Neural cell (in vitro differentiated cells): ENCODE measurements at regions not wholly inside any gene's neighbourhood (a gene's known extent, or its start where the extent isn't known, plus 50 kb on each side); places are given as distances from the start of the nearest gene placed in this dataset.

Source experiments
- H2AFZ ChIP-seq: fragments of 200-600, 300-800 bp; sonication (generic), shearing (Covaris generic); 2 replicates; pipeline ENCODE4 v1.6.0; 2014; ENCODE audit warnings: low read depth, mild to moderate bottlenecking, antibody characterized with exemption, low read length, moderate library complexity
- H3F3A ChIP-seq: fragments of 200-600 bp; shearing (Covaris generic); 2 replicates; pipeline ENCODE4 v1.6.1; 2016; ENCODE audit warnings: mild to moderate bottlenecking, moderate library complexity, mixed read lengths, antibody characterized with exemption, low read length; ENCODE audit not compliant: insufficient read depth, poor library complexity, severe bottlenecking
- H3K27ac ChIP-seq: fragments of 200-600, 300-800 bp; sonication (generic), shearing (Covaris generic); 2 replicates; pipeline ENCODE4 v1.5.1; 2014; ENCODE audit warnings: mild to moderate bottlenecking, low read length, moderate library complexity
- H3K27me3 ChIP-seq: fragments of 300-800, 200-600 bp; sonication (generic), shearing (Covaris generic); 2 replicates; pipeline ENCODE4 v1.6.0; 2014; ENCODE audit warnings: mild to moderate bottlenecking, low read depth, low read length, moderate library complexity; ENCODE audit not compliant: insufficient read depth
- H3K36me3 ChIP-seq: fragments of 300-800, 200-600 bp; sonication (generic), shearing (Covaris generic); 2 replicates; pipeline ENCODE4 v1.5.1; 2014; ENCODE audit warnings: mild to moderate bottlenecking, antibody characterized with exemption, low read length, moderate library complexity; ENCODE audit not compliant: insufficient read depth
- H3K4me2 ChIP-seq: fragments of 300-800, 200-600 bp; sonication (generic), shearing (Covaris generic); 2 replicates; pipeline ENCODE4 v1.6.0; 2014; ENCODE audit warnings: mild to moderate bottlenecking, low read length
- H3K4me3 ChIP-seq: fragments of 300-800, 200-600 bp; sonication (generic), shearing (Covaris generic); 2 replicates; pipeline ENCODE4 v1.5.1; 2014; ENCODE audit warnings: mild to moderate bottlenecking, low read length, moderate library complexity
- H3K79me2 ChIP-seq: fragments of 200-600 bp; shearing (Covaris generic); replicated peaks from 2 replicates; pipeline ENCODE4 v1.6.0; 2014; ENCODE audit warnings: mild to moderate bottlenecking, low read length, moderate library complexity; ENCODE audit not compliant: insufficient read depth
- H3K9ac ChIP-seq: fragments of 300-800, 200-600 bp; sonication (generic), shearing (Covaris generic); 2 replicates; pipeline ENCODE4 v1.6.1; 2016; ENCODE audit warnings: mild to moderate bottlenecking, low read length, mixed read lengths
- H3K9me2 ChIP-seq: fragments of 200-600 bp; shearing (Covaris generic); 2 replicates; pipeline ENCODE4 v1.6.1; 2016; ENCODE audit warnings: mild to moderate bottlenecking, low read length, mixed read lengths; ENCODE audit not compliant: insufficient read depth
- H3K9me3 ChIP-seq: fragments of 200-600, 300-800 bp; sonication (generic), shearing (Covaris generic); 2 replicates; pipeline ENCODE4 v1.6.1; 2016; ENCODE audit warnings: mild to moderate bottlenecking, mixed run types, low read length, moderate library complexity, mixed read lengths
- H4K20me1 ChIP-seq: fragments of 200-600 bp; shearing (Covaris generic); 2 replicates; pipeline ENCODE4 v1.6.1; 2016; ENCODE audit warnings: mild to moderate bottlenecking, mixed run types; ENCODE audit not compliant: insufficient read depth
- CTCF ChIP-seq: fragments of 450-650 bp; IDR thresholded peaks from 2 replicates; pipeline ENCODE4 v1.5.1; 2014; ENCODE audit warnings: antibody characterized with exemption, mild to moderate bottlenecking, moderate library complexity; ENCODE audit not compliant: poor library complexity, severe bottlenecking
- EP300 ChIP-seq: fragments of 450-650 bp; conservative IDR thresholded peaks from 2 replicates; pipeline ENCODE4 v1.6.1; 2014; ENCODE audit warnings: antibody characterized with exemption, mild to moderate bottlenecking, moderate library complexity; ENCODE audit not compliant: poor library complexity, severe bottlenecking
- EZH2 ChIP-seq: fragments of 200-600, 300-800 bp; shearing (Covaris generic), sonication (generic); IDR thresholded peaks from 2 replicates; pipeline ENCODE4 v1.6.1; 2014; ENCODE audit warnings: antibody characterized with exemption, low read length, borderline replicate concordance, mild to moderate bottlenecking; ENCODE audit not compliant: insufficient read depth, poor library complexity, severe bottlenecking
- MXI1 ChIP-seq: fragments of 450-650 bp; conservative IDR thresholded peaks from 2 replicates; pipeline ENCODE4 v1.6.1; 2014; ENCODE audit warnings: antibody characterized with exemption, mild to moderate bottlenecking; ENCODE audit not compliant: poor library complexity, severe bottlenecking
- POLR2AphosphoS5 ChIP-seq: IDR thresholded peaks from 2 replicates; pipeline ENCODE4 v1.6.1; 2012
- RAD21 ChIP-seq: fragments of 450-650 bp; conservative IDR thresholded peaks from 2 replicates; pipeline ENCODE4 v1.6.1; 2014; ENCODE audit warnings: antibody characterized with exemption, mild to moderate bottlenecking, moderate library complexity
- REST ChIP-seq: IDR thresholded peaks from 2 replicates; pipeline ENCODE4 v1.6.1; 2012; ENCODE audit warnings: borderline replicate concordance
- SMC3 ChIP-seq: fragments of 450-650 bp; conservative IDR thresholded peaks from 2 replicates; pipeline ENCODE4 v1.6.1; 2014; ENCODE audit warnings: antibody characterized with exemption, mild to moderate bottlenecking, moderate library complexity; ENCODE audit not compliant: poor library complexity
- TAF1 ChIP-seq: IDR thresholded peaks from 2 replicates; pipeline ENCODE4 v1.6.1; 2012; ENCODE audit warnings: low read depth

GRCh38 chr10:84820596-84820995, 492.2 kb downstream of the CCSER2 start:
- Histone ChIP-seq H3K79me2 (no peaks in the 10 kb centered on the region), H3K9ac (no peak overlapping the region), H3K4me2 (no peak overlapping the region), H3K4me3 (no peak overlapping the region), H3F3A (no peaks in the 10 kb centered on the region), H2AFZ (no peak overlapping the region), H3K27ac (no peak overlapping the region), H3K9me3 (no peaks in the 10 kb centered on the region), H4K20me1 (no peaks in the 10 kb centered on the region), H3K36me3 (no peaks in the 10 kb centered on the region), H3K27me3 (no peaks in the 10 kb centered on the region), H3K9me2 (no peaks in the 10 kb centered on the region)
- TF ChIP-seq MXI1: no peak

DNA sequence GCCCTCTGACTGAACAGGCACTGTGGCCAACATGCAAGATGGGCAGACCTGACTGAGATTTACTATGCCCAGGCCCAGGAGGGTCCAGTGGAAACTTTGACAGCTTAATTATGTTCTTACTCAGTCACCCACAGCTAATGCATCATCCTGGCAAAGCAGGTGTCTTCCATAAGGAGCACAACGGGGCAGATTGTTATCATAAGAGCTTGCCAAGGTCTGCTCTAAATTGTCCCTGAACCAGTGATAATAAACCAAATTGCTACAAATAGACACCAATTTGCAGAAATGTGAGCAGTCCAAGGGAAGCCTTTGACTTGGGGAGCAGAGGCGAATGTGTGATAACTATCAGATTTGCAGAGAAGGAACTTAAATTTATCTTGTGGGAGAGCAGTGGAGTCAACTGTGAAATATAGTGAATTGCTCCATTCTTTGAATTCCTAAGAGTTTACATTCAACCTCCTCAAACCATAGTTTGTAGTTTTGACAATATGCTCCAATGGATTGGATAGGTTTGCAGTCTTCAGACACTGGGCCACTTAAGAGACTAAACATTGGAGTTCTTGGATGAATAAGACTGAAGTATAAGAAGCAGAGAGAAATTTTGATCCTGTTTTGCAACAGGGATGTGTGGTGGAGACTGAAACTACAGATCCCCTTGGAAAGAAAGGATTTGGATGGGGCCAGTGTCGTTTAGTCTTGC, 494.7 kb downstream of the CCSER2 start:
- no peak for TF ChIP-seq EZH2
- no peak for TF ChIP-seq CTCF
- TF ChIP-seq EP300: no peak
- no peak for TF ChIP-seq RAD21
- TF ChIP-seq SMC3: no peak
- TF ChIP-seq TAF1: no peak
- no peak for TF ChIP-seq MXI1
- no peak for TF ChIP-seq REST
- TF ChIP-seq POLR2AphosphoS5: no peak
- H3K4me2 ChIP-seq: no peak overlapping the region

More for the DNA sequence above, 494.7 kb downstream of the CCSER2 start:
- Histone ChIP-seq H3K27ac (no peak overlapping the region), H3K36me3 (no peaks in the 10 kb centered on the region), H2AFZ (no peak overlapping the region), H3K9me3 (no peaks in the 10 kb centered on the region), H3K9ac (no peak overlapping the region), H3K4me3 (no peak overlapping the region), H3K79me2 (no peaks in the 10 kb centered on the region), H3K9me2 (no peaks in the 10 kb centered on the region), H3K27me3 (no peaks in the 10 kb centered on the region), H4K20me1 (no peaks in the 10 kb centered on the region), H3F3A (no peaks in the 10 kb centered on the region)
